D341Med (cell line): ENCODE measurements at regions not wholly inside any gene's neighbourhood (a gene's known extent, or its start where the extent isn't known, plus 50 kb on each side); places are given as distances from the start of the nearest gene placed in this dataset.

Experiments
- DNase-seq: peaks from one replicate; pipeline ENCODE4 v3.0.0; 2012; ENCODE audit warnings: low spot score

DNA sequence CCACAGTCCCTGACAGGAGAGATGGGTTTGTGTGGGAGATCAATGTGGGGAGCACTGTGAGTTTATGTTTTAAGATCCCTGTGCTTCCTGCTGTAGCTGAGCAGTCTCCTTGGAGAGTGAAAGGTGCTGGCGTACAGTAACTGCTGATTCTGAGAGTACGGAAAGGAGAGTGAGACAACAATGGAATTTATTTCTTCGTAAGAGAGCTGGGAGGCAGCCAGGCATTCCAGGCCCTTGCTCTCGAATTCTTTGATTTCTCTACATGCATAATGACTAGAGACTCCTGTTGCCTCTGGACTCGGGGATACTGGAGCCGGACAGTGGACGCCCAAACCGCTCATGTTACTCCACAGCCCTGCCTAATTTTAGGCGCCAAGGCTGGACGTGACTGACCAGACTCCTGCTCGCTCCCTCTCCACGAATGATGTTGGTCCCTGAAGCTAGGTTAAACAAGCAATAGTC, 131.0 kb upstream of the PHACTR1 start:
- no peak for DNase-seq

DNA sequence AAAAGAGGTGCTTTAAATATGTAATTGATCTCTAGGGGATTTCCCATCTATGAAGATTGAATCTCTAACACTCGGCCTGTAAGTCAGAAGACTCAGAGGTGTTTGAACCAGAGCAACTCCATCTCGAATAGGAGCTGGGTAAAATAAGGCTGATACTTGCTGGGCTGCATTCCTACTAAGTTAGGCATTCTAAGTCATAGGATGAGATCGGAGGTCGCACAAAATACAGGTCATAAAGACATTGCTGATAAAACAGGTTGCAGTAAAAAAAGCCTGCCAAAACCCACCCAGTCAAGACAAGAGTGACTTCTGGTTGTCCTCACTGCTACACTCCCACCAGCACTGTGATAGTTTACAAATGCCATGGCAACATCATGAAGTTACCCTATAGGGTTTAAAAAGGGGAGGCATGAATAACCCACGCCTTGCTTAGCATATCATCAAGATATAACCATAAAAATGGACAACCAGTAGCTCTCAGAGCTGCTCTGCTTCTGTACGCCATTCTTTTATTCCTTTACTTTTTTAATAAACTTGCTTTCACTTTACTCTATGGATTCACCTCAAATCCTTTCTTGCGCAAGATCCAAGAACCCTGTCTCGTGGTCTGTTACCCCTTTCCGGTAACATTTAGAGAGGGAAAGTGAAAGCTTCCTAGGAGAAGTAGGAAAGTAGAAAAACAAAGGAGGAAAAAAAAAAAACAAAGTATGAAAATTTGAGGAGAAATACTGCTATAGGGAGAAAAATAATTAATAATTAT, 129.7 kb upstream of the PHACTR1 start:
- DNase-seq: no peak

DNA sequence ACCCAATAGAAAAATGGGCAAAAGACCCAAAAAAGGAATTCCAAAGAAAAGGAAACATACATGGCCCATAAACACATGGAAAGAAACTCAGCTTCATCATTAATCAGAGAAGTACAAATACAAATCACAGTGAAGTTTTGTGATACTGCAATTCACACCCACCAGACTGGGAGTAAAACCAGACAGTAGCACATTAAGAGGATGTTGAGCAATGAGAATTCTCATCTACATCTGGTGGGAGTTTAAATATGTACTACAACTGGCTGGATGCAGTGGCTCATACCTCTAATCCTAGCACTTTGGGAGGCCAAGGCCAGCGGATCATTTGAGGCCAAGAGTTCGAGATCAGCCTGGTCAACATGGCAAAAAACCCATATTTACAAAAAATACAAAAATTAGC, 125.7 kb upstream of the PHACTR1 start:
- no peak for DNase-seq

DNA sequence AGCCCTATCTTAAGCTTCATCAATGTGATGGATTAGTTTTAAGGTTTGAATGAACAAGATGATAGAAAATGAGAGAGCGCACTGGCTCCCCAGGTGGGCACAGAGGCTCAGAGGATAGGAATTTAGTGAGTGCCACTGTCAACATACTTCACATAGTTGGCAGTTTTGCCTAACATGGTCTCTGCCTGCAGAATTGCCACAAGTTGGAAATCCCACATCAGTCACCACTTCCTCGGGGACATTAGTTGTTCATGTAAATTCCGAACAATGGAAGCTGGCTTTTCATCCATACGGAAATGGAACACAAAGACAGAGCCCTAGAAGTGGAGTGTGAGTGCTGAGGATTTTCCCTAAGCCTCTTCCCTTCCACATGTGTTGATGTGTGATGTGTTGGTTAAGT, 123.9 kb upstream of the PHACTR1 start:
- DNase-seq: no peak

DNA sequence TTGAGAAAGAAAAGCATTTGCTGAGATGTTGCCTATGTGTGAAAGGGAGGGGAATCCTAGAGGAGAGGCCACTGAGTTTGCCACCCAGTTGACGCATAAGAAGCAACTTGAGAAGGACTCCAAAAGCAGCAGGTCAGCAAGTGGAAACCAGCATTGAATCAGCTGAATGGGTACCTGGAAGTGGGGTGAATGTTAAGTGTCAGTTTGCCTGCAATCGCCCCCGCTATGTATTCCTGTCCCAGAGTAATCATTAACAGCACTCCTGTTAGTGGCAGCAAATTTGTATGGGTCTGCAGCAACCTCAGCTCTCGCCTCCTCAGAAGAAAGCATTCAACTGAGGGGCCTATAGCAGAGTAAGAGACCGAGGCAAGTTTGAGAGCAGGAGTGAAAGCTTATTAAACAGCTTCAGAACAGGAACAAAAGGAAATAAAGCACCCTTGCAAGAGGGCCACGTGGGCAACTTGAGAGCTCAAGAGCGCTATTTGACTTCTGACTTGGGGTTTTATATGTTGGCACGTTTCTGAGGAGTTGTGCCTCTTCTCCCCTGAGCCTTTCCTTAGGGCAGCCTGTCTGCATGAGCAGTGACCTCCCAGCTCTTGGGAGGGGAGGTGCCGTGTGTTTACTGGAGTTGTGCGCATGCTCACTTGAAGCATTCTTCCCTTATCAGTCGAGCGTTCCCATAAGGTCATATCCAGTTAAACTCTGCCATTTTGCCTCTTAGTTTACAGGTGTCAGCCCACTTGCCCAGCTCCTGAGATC, 122.6 kb upstream of the PHACTR1 start:
- DNase-seq: no peak

DNA sequence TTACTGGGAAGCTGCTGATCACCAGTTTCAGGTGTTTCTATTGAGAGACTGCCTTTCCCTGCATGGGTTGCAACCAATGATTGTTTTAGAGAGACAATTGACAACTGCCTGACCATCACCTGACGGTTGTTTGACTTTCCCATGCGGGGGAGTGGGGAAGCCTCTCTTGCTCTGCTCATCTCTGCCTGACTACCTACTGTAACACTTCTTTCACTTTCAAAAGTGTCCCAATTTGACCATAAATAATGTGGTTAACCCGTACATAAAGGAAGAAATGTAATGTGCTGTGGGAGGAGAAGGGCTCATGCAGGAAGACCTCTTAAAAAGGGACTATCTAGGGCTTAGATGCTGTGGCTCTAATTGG, 122.1 kb upstream of the PHACTR1 start:
- DNase-seq: no peak

DNA sequence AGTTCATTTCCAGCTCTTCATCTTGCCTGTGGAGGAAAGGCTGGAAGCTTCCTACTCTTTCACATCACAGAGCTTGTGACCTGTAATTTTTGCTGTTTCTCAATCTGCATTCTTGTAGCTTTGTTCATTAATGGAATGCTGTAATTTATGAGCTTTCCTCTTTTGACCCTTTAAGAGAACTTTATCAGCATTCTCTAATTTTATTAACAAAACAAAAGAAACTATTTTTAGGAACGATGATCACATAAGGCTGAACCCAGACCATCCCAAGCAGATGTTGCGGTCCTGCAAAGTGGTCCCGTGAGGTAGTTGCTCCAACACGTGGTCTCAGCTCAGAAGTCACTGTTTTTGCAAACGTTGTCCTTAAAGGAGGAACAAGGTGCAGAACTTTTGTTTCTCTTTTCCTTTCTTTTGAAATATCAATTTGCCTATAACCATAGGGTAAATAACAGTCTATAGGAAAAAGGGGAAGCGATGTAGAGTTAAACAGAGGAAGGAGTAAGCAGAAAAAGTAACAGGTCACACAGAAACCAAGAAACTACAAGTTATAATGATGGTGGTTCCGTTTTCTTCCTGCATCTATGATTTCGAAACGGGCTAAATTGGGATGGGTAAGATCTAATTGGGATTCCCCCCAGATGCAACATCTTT, 121.3 kb upstream of the PHACTR1 start:
- DNase-seq: no peak

DNA sequence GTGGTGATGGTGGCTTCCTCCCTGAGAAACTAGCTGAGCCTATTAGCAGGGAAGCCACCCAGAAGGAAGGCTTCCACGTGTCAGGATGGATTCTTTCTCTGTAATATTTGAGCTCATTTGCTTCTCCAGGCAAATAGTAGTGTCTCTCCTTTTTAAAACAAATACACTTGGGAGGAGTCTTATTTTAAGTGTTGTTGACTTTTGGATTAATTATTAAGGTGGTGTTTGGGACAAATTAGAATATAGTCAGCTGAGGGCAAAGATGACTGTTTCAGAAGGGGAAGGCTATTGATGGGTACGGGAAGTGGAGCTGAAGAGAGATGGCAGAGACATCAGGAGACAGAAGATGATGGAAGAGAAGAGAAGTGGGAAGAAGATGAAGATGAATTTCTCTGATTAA, 119.8 kb upstream of the PHACTR1 start:
- DNase-seq: no peak

DNA sequence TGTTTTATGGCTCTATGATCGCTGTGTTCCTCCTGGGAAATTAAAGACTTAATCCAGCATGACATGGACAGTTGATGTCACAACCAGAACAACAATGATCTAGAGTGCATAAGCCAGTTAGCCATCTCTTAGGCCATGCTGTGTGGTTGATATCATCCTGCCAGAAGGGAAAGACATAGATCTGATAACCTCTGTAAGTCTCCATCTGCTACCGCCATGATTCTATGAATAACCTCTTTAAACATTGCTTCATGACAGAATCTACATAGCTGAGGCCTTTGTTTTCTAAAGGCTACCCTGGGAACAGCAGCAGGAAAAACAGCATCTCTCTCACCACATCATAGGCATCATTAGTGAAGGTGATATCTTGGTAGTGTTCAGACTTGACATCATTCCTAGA, 117.6 kb upstream of the PHACTR1 start:
- DNase-seq: no peak

DNA sequence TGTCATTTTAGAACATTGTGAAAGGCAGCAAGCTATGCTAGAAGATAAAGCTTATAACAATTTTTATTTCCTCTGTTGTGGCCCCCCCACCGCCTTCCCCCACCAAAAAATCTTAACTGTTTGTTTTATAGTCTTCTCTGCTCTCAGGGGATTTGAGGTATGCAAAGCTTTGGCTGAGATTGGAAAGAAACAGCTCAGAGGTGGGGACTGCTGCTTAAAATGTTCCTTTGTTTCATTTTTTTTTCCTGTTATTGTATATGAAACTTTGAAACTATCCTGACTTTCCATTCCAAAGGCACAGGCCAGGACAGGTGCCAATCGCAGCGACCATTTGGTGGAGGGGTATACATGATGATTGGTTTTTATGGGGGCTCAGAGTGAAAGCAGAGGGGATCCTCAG, 114.7 kb upstream of the PHACTR1 start:
- no peak for DNase-seq

DNA sequence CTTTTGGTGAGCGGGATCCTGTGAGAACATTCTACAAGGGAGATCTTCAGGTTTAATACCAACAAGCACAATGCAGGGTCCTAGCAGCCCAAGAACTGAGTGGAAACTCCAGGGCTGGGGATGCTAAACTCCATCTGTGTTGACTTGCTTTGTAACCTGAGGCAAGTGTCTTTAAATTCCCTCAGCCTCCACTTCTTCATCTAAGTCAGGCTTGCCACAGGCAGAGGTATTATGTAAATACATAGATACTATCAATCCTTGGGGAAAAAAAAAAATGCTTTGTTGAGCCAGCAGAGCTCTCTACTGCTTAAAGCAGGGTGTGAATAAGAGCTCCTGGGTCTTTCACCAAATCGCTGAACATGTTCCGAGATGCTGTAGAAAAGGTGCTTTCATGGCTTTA, 114.2 kb upstream of the PHACTR1 start:
- DNase-seq: no peak

DNA sequence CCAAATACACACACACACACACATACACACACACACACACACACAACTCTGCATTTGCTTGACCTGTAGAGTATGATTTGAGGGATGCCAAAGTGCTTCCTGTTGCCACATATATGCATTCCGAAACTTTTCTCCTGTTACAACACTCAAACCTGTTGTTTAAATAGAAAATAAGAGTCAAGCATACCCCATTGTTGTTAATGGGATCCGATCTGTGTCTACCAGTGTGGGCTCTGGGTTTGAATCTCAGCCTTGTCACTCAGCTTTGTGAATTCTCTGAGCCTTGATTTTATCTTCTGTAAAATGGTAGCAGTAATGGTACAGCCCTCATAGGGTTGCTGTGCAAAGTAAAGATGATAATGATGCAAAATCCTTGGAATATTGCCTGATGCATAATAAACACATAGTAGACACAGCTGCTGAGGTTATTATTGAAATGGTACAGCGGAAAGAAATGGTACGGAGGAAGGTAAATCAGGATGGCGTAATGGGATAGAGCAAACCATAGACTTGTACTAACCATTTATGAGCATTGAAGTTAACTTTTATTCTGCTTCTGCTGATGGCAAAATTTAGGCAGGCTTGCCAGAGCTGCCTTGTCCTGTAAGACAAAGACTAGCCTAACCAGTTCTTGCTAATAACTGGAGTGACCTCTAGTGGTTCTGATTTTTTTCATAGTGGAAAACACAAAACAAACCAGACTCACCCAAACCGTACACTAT, 113.5 kb upstream of the PHACTR1 start:
- no peak for DNase-seq

DNA sequence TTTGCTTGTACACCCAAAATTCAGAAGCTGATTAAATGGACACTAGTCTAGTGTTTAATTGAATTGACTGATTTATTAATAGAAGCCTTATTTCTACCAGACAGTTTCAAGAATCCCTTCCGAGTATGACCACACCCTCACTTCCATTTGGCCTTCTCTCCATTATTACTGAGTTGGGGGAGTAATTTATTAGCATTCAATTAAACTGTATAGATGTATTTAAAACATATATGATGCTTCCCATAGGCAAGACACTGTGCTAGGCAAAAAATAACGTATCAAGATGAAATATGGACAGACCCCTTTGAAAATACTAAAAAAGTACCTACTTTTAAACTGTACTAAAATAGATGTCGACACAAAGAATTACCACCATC, 112.9 kb upstream of the PHACTR1 start:
- no peak for DNase-seq

DNA sequence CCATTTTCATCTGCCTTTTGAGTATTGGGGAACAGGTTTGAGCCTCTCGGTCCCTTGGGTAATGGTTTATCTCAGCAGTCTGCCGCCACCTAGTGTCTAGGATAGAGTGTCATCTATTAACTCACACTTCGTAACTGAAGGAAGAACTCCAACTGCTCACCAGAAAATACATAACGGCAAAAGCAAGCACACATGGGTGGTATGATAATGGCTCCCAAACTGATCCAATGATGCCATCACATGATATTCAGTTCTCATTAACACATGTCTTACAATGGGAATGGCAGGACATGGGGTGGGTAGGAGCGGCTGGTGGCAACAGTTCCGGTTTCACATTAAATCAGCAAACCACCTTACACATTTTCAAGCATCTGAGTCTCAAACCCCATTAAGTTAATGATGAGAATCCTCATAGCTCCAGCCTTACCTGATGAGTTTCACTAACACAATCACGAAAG, 110.7 kb upstream of the PHACTR1 start:
- DNase-seq: peak; percentile 59

DNA sequence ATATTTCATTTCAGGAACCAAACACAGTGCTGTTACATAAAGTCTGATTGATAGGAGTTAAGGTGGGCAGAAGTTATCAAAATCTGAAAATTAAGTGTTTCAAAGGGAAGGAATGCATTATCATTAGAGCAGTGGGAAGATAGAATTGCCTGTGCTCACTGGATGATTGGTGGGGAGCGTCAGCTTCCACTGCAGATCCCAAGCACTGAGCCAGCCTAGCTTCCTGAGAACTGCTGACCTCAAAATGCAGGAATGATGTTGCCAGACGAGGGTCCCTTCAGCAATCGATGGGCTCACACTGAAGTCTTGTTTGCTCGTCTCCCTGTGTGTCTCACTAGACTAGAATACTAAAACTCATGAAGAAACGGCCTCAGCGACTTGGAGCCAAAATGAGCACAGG, 110.0 kb upstream of the PHACTR1 start:
- DNase-seq: no peak

DNA sequence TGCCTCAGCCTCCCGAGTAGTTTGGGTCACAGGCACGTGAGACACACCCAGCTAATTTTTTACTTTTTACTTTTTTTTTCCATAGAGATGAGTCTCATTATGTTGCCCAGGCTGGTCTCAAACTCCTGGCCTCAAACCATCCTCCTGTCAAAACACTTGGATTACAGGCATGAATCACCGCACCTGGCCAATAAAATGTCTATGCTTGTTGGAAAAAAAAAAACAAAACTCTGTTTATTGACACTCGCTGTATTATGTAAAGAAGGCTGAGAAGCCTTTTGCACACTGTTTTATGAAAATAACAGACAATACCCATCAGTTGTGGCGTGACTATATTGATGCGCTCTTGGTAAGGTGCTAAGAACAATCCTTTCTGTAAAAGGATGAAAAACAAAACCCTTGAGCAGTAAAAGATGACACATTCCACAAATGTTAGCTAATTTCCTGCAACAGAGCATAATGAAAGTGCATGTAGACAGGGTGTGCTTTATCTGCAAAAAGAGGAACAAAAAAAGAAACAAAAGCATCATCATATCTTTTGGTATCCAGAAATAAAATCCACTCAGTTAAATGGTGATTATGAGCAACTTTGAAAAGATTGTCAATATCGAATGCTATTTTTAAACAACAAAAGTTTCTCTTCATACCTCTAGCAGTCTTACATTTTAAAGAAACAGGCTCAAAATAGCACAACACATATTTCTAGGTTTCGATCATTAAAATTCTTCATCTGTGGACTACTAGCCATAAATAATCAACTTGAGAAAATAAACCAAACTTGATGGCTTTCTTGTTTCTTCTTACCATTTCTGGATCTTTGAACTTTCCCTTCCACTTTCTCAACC, 108.3 kb upstream of the PHACTR1 start:
- DNase-seq: no peak

DNA sequence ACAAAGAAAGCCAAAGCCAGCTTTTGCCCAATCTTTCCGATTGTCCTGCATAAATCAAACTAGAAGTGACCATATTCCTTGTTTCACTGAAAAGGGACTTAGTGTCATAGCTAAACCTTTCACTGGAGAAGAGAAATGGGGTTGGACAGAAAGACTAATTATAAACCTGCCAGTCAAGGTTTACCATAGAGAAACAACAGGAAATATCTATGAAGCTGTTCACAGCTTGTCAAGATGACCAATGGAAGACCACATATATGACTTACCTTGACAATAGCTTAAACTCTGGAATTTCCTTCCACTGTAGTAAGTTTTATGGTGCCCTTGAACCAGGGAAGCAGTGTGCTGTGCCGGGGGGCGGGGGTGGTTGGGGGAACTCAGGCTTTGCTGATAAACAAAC, 107.7 kb upstream of the PHACTR1 start:
- no peak for DNase-seq

DNA sequence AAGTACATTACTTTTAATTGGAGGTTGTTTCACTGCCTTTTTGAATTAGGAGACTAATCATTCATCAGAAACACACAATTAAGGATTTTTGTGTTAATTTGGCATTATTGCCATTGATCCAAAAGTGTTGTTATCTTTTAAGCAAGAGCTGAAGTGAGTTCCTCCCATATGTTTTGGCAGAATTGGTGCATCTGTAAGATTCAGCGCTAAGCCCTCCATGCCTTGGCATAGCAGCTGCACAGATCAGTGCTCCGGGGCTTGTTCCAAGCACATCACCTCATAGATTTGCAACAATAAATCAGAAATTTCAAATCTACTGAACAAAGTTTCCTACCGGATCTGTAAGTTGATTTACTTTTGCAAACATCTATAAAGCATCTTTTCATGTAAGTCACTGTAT, 106.8 kb upstream of the PHACTR1 start:
- no peak for DNase-seq

DNA sequence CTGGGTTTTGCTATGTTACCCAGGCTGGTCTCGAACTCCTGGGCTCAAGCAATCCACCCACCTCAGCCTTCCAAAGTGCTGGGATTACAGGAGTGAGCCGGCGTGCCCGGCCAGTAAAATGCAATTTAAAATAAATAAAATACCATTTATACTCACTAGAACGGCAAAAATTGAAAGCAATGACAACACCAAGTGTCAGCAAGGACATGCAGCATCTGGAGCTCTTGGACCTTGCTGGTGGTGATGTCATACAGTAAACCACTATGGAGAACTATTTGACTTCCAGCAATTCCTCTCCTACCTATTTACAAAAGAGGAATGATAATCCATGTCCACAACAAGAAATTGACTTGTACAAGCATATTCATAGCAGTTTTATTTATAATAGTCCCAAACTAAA, 105.7 kb upstream of the PHACTR1 start:
- no peak for DNase-seq

DNA sequence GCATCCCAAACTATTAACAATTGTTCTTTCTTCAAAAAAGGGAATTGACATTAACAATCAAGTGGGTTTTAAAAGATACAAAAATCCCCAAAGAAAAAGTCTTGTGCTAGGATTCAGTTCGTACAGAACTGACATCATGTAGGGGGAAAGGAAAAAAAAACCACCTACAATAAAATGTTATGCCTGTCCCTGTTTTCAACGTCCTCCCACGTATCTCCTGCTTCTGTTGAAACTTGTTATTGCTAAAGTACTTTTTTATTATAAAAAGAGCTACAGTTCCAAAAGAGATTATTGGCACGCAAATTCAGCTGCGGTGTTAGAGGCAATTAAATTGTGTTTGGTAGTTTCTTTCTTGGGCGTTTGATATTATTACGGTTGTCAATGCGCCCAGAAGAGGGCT, 102.8 kb upstream of the PHACTR1 start:
- no peak for DNase-seq

DNA sequence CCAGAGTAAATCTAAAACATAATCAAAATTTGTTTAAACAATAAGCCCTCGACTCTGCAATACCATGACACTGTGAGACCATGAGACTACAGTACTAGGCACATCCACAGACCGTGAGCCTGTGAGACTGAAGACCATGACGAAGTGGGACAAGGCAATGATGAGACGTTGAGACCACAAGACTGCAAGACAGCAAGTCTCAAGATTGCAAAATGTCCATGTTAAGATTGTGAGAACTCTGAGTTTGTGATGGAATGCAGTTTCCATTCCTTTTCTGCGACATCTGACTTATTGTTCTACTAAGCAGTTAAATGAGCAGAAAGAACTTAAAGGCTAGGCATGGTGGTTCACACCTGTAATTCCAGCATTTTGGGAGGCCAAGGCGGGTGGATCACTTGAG, 102.1 kb upstream of the PHACTR1 start:
- no peak for DNase-seq

DNA sequence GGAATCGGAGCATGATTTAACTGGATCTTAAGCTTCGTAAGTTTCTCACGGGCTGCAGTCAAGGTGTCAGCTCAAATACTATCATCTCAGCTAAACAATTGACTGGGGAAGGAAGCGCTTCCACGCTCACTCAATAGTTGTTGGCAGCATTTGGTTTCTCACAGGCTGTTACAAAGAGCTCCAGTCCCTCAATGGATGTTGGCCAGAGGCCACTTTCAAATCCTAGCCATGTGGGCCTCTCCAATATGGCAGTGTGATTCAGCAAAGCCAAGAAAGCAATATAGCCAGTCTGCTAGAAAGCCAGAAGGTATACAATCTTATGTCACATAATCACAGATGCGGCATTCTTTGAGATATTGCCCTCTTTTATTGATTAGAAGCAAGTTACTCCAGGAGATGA, 98.3 kb upstream of the PHACTR1 start:
- no peak for DNase-seq
